ENCODE measurements at regions not wholly inside any gene's neighbourhood (a gene's known extent, or its start where the extent isn't known, plus 50 kb on each side); places are given as distances from the start of the nearest gene placed in this dataset.

- H3K27ac ChIP-seq (ENCODE audit: low read depth in 1 of 2, low read length in 1 of 2) = no peak overlapping the region
- 79 to 84% methylated on average over 14 of the region's 14 CpGs for WGBS, 2 donors
These were observed 224.5 kb downstream of the BCL11B start for GRCh38 chr14:99047441-99048031.

GRCh38 chr14:99050309-99050708 lies 221.7 kb downstream of the BCL11B start:
- Histone ChIP-seq H3K36me3 (ENCODE audit: control insufficient read depth in 4 of 4, insufficient read depth in 4 of 4, low read length in 4 of 4) (no peaks in the 10 kb centered on the region), H3K27me3 (ENCODE audit: control insufficient read depth in 3 of 3, insufficient read depth in 3 of 3, low read length in 2 of 3) (no peaks in the 10 kb centered on the region), H3K9ac (ENCODE audit: insufficient read depth in 1 of 2, low read length in 2 of 2) (no peak overlapping the region), H3K27ac (ENCODE audit: low read depth in 1 of 2, low read length in 1 of 2) (no peak overlapping the region), H3K4me3 (no peak overlapping the region), H3K9me3 (ENCODE audit: control insufficient read depth in 4 of 4, insufficient read depth in 3 of 4, low read length in 3 of 4) (peaks cover 0 to 5% (median 2%) of the 10 kb centered on the region in 4 donors), H3K4me1 (ENCODE audit: control insufficient read depth in 5 of 5, insufficient read depth in 5 of 5, low read length in 5 of 5) (no peaks in the 10 kb centered on the region)
- 64 to 67% methylated on average over 1 of the region's 1 CpG for WGBS, 2 donors
- DNase-seq = no peak
- TF ChIP-seq CTCF (IDR thresholded peaks at IDR 0.05; ENCODE audit: control extremely low read depth, extremely low read depth) = no peak
- ATAC-seq (ENCODE audit: insufficient read depth, low FRiP score) = no peak

More at GRCh38 chr14:99047441-99048031, 224.5 kb downstream of the BCL11B start:
- no peak for ATAC-seq (ENCODE audit: insufficient read depth, low FRiP score)
- no peak overlapping the region for H3K4me3 ChIP-seq
- TF ChIP-seq CTCF (IDR thresholded peaks at IDR 0.05; ENCODE audit: control extremely low read depth, extremely low read depth) = no peak
- no peaks in the 10 kb centered on the region for H3K4me1 ChIP-seq (ENCODE audit: control insufficient read depth in 5 of 5, insufficient read depth in 5 of 5, low read length in 5 of 5)
- no peaks in the 10 kb centered on the region for H3K27me3 ChIP-seq (ENCODE audit: control insufficient read depth in 3 of 3, insufficient read depth in 3 of 3, low read length in 2 of 3)
- H3K9ac ChIP-seq (ENCODE audit: insufficient read depth in 1 of 2, low read length in 2 of 2) = no peak overlapping the region
- no peak for DNase-seq
- no peaks in the 10 kb centered on the region for H3K36me3 ChIP-seq (ENCODE audit: control insufficient read depth in 4 of 4, insufficient read depth in 4 of 4, low read length in 4 of 4)
- no peaks in the 10 kb centered on the region for H3K9me3 ChIP-seq (ENCODE audit: control insufficient read depth in 4 of 4, insufficient read depth in 3 of 4, low read length in 3 of 4)

GRCh38 chr14:99052467-99052866 lies 219.5 kb downstream of the BCL11B start:
- ATAC-seq (ENCODE audit: insufficient read depth, low FRiP score) = no peak
- 92 to 95% methylated on average over 2 of the region's 2 CpGs for WGBS, 2 donors

More at GRCh38 chr14:99052467-99052866, 219.5 kb downstream of the BCL11B start:
- DNase-seq = no peak
- Histone ChIP-seq H3K4me3 (no peak overlapping the region), H3K4me1 (ENCODE audit: control insufficient read depth in 5 of 5, insufficient read depth in 5 of 5, low read length in 5 of 5) (no peaks in the 10 kb centered on the region), H3K36me3 (ENCODE audit: control insufficient read depth in 4 of 4, insufficient read depth in 4 of 4, low read length in 4 of 4) (no peaks in the 10 kb centered on the region), H3K27me3 (ENCODE audit: control insufficient read depth in 3 of 3, insufficient read depth in 3 of 3, low read length in 2 of 3) (no peaks in the 10 kb centered on the region), H3K9ac (ENCODE audit: insufficient read depth in 1 of 2, low read length in 2 of 2) (no peak overlapping the region), H3K27ac (ENCODE audit: low read depth in 1 of 2, low read length in 1 of 2) (no peak overlapping the region), H3K9me3 (ENCODE audit: control insufficient read depth in 4 of 4, insufficient read depth in 3 of 4, low read length in 3 of 4) (peaks cover 0 to 9% (median 2%) of the 10 kb centered on the region in 4 donors)
- no peak for TF ChIP-seq CTCF (IDR thresholded peaks at IDR 0.05; ENCODE audit: control extremely low read depth, extremely low read depth)

All from lung (tissue), 11 donors.